ENCODE measurements at regions not wholly inside any gene's neighbourhood (a gene's known extent, or its start where the extent isn't known, plus 50 kb on each side); places are given as distances from the start of the nearest gene placed in this dataset.

DNA sequence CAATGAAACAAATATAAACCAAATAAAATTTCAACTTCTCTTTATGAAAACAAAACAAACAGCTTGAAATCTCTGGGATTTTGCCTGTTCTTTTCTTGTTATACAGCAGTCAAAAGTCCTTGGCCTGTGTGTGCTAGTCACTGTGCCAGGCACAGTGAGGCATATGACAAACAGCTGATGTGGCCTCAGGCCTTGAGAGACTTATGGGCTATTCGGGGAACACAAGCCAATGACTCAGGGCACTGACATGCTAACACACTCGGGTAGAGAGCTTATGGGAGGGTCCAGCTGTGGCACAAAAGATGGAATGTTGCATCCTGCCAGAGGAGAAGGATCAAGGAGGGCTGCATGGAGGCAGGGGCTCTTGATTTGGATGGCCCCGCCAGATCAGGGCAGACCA, 95.4 kb upstream of the NKX2-2 start:
- TF ChIP-seq POLR2A (IDR thresholded peaks at IDR 0.05), result no peak
- TF ChIP-seq, protein P1, sequence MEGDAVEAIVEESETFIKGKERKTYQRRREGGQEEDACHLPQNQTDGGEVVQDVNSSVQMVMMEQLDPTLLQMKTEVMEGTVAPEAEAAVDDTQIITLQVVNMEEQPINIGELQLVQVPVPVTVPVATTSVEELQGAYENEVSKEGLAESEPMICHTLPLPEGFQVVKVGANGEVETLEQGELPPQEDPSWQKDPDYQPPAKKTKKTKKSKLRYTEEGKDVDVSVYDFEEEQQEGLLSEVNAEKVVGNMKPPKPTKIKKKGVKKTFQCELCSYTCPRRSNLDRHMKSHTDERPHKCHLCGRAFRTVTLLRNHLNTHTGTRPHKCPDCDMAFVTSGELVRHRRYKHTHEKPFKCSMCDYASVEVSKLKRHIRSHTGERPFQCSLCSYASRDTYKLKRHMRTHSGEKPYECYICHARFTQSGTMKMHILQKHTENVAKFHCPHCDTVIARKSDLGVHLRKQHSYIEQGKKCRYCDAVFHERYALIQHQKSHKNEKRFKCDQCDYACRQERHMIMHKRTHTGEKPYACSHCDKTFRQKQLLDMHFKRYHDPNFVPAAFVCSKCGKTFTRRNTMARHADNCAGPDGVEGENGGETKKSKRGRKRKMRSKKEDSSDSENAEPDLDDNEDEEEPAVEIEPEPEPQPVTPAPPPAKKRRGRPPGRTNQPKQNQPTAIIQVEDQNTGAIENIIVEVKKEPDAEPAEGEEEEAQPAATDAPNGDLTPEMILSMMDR (IDR thresholded peaks at IDR 0.05), result no peak
- TF ChIP-seq EP300 (IDR thresholded peaks at IDR 0.05), result no peak
